MCF 10A (cell line): ENCODE measurements at regions not wholly inside any gene's neighbourhood (a gene's known extent, or its start where the extent isn't known, plus 50 kb on each side); places are given as distances from the start of the nearest gene placed in this dataset.
"Not testable (repeated sequence)": the region's sequence is repeated elsewhere in the genome, so short reads cannot be mapped to it uniquely, and the experiment has no call there.

Experiments used
- BruUV-seq: library from RNA; stranded (reverse); fragments of 400-500 nt; replicated peaks from 2 replicates; lab custom pipeline; 2021; lab: Mats Ljungman, UMichigan
- CTCF ChIA-PET: fragments of 300-600 bp; sonication (Branson Sonifier 250); formaldehyde crosslinking; extraction: SDS; loops from one replicate; lab custom pipeline; 2021; ENCODE audit warnings: antibody characterized with exemption, inconsistent platforms; lab: Yijun Ruan, JAX
- POLR2A ChIA-PET: fragments of 300-600, 350-650 bp; sonication (Branson Sonifier 250); formaldehyde crosslinking; extraction: SDS; loops from one replicate; lab custom pipeline; 2020; ENCODE audit warnings: antibody characterized with exemption, inconsistent platforms; lab: Yijun Ruan, JAX
- DNase-seq: peaks from one replicate; pipeline ENCODE4 v3.0.0-alpha.2; 2018; ENCODE audit not compliant: unreplicated experiment
- H3K27ac Mint-ChIP-seq: one replicate; pipeline ENCODE4 v1.8.0; 2022; ENCODE audit warnings: mild to moderate bottlenecking, low read depth, mixed read lengths; ENCODE audit not compliant: unreplicated experiment
- H3K27me3 Mint-ChIP-seq: one replicate; pipeline ENCODE4 v1.8.0; 2022; ENCODE audit warnings: mixed read lengths; ENCODE audit not compliant: insufficient read depth, unreplicated experiment
- H3K36me3 Mint-ChIP-seq: one replicate; pipeline ENCODE4 v1.8.0; 2022; ENCODE audit warnings: mild to moderate bottlenecking, moderate library complexity, mixed read lengths; ENCODE audit not compliant: insufficient read depth, unreplicated experiment
- H3K4me1 Mint-ChIP-seq: one replicate; pipeline ENCODE4 v1.8.0; 2022; ENCODE audit warnings: mixed read lengths; ENCODE audit not compliant: insufficient read depth, unreplicated experiment
- H3K4me3 Mint-ChIP-seq: one replicate; pipeline ENCODE4 v1.8.0; 2022; ENCODE audit warnings: mild to moderate bottlenecking, moderate library complexity, mixed read lengths; ENCODE audit not compliant: unreplicated experiment
- H3K9me3 Mint-ChIP-seq: one replicate; pipeline ENCODE4 v1.8.0; 2022; ENCODE audit warnings: mixed read lengths; ENCODE audit not compliant: unreplicated experiment
- CTCF ChIP-seq: fragments of 200-600 bp; IDR thresholded peaks from one replicate; pipeline ENCODE4 v1.8.0; 2022; ENCODE audit warnings: antibody characterized with exemption, mild to moderate bottlenecking; ENCODE audit not compliant: unreplicated experiment
- intact Hi-C: fragments of 100-400 bp; cut with micrococcal nuclease; formaldehyde crosslinking; loops from 2 replicates; pipeline ENCODE4 v1.14.1; 2022

- Mint-ChIP-seq H3K27ac (no peak overlapping the region), H3K4me3 (no peak overlapping the region), H3K36me3 (no peaks in the 10 kb centered on the region), H3K27me3 (peaks cover 53% of the 10 kb centered on the region), H3K9me3 (peaks cover 7% of the 10 kb centered on the region), H3K4me1 (no peaks in the 10 kb centered on the region)
- TF ChIP-seq CTCF = no peak
- POLR2A ChIA-PET = no interaction called here
- CTCF ChIA-PET = no interaction called here
- intact Hi-C loops = no loop called here
- no peak for DNase-seq
- no TSS peak for BruUV-seq
These were observed 575.0 kb downstream of the GBE1 start for GRCh38 chr3:81186412-81186811.

- BruUV-seq, H3K4me1 Mint-ChIP-seq, POLR2A ChIA-PET, intact Hi-C loops, H3K36me3 Mint-ChIP-seq, H3K4me3 Mint-ChIP-seq, H3K9me3 Mint-ChIP-seq, DNase-seq, H3K27ac Mint-ChIP-seq: not testable (repeated sequence)
- H3K27me3 Mint-ChIP-seq = peaks cover 16% of the 10 kb centered on the region
- CTCF ChIA-PET = interaction anchor here (0.5 to 0.7 kb wide), 5 partner anchors 9 to 203 kb away, joined by 3 to 4 read pairs (median 3); no protein-coding TSS in a partner anchor
These were observed 579.2 kb downstream of the GBE1 start for GRCh38 chr3:81182086-81182875.

- no peak for TF ChIP-seq CTCF
- POLR2A ChIA-PET = no interaction called here
- no peak overlapping the region for H3K27ac Mint-ChIP-seq
- intact Hi-C loops = no loop called here
- DNase-seq = peak; percentile 16
- no peaks in the 10 kb centered on the region for H3K36me3 Mint-ChIP-seq
- CTCF ChIA-PET = no interaction called here
- no peaks in the 10 kb centered on the region for H3K4me1 Mint-ChIP-seq
- no peaks in the 10 kb centered on the region for H3K9me3 Mint-ChIP-seq
- H3K4me3 Mint-ChIP-seq = no peak overlapping the region
- no TSS peak for BruUV-seq
- H3K27me3 Mint-ChIP-seq = peaks cover 32% of the 10 kb centered on the region
These were observed 587.9 kb downstream of the GBE1 start for GRCh38 chr3:81173514-81173913.

GRCh38 chr3:81170298-81170697, 591.1 kb downstream of the GBE1 start:
- BruUV-seq = no TSS peak
- CTCF ChIA-PET = interaction anchor here (0.6 kb wide), 1 partner anchor 445 kb away, joined by 3 read pairs; no protein-coding TSS in a partner anchor
- Mint-ChIP-seq H3K4me1 (no peaks in the 10 kb centered on the region), H3K27ac (no peak overlapping the region), H3K4me3 (no peak overlapping the region), H3K9me3 (no peaks in the 10 kb centered on the region), H3K27me3 (peaks cover 64% of the 10 kb centered on the region), H3K36me3 (peaks cover 6% of the 10 kb centered on the region)
- DNase-seq = no peak
- POLR2A ChIA-PET = no interaction called here
- TF ChIP-seq CTCF = no peak
- intact Hi-C loops = no loop called here
